ENCODE measurements at regions not wholly inside any gene's neighbourhood (a gene's known extent, or its start where the extent isn't known, plus 50 kb on each side); places are given as distances from the start of the nearest gene placed in this dataset.
A peak's percentile ranks its signal among the peaks of the same experiment; 100 is the strongest.

DNA sequence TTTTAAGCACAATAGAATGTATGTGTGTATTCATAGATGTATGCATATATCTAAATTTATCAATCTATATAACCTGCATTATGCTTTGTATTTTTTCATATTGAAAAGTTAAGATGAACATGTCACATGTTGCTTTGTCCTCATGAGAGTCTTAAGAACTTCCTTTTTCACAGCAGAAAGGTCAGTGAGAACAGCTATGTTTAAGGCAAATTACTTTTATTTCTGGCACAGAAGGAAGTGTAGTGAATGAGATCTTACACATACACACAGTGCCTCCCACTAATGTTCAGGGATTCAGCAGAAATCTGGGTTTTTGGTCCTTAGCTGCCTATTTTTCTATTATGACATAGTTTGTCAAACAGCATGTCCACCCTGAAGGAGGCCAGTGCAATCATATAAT, 134.8 kb downstream of the TMEM26 start:
- ATAC-seq (no peak), DNase-seq (no peak)

GRCh38 chr10:61317706-61318105, 135.5 kb downstream of the TMEM26 start:
- DNase-seq (no peak), ATAC-seq (no peak)

- DNase-seq, result no peak
- ATAC-seq, result no peak
These were observed 136.4 kb downstream of the TMEM26 start for GRCh38 chr10:61316676-61317265.

- no peak for DNase-seq
- ATAC-seq, result no peak
These were observed 138.9 kb downstream of the TMEM26 start for GRCh38 chr10:61314273-61314672.

DNA sequence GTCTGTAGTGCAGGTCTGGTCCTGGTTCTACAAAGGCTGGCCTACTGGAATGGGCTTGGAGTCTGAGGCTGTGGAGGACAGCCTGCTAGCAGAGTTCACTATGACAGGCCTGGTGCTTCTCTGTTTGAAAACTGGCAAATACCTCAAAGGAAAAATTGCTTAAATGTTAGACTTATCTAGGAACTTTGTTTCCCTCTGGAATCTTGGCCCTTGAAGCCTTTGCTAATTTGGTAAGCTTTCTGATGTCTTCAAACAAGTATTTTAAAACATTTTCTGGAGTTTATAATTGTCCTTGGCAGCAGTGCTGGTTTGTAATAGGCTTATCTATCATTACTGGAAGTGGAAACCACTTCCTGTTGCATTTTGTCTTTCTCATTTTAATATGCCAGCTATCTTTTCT, 139.7 kb downstream of the TMEM26 start:
- ATAC-seq (no peak), DNase-seq (no peak)

GRCh38 chr10:61304746-61305145, 148.4 kb downstream of the TMEM26 start:
- ATAC-seq (no peak), DNase-seq (no peak)

GRCh38 chr10:61302124-61302523, 151.1 kb downstream of the TMEM26 start:
- ATAC-seq (no peak), DNase-seq (no peak)

DNA sequence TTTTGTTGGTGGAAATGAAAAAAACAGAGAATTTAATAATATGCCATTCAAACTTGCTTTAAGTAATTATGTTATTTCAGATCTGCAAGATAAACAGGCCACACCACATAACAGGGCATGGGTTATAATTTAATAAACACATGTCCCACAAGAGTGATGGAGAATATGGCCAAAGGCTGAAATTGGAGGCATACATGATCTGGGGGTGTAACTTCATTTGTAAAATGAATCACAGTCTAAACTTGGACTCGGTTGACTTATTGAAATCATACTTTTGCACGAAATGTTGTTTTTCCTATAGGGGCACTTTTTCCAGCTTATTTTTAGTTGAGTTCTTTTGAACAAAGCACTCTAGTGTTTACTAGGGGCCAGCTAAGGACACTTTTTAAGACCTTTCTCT, 151.6 kb downstream of the TMEM26 start:
- DNase-seq (no peak), ATAC-seq (no peak)

DNA sequence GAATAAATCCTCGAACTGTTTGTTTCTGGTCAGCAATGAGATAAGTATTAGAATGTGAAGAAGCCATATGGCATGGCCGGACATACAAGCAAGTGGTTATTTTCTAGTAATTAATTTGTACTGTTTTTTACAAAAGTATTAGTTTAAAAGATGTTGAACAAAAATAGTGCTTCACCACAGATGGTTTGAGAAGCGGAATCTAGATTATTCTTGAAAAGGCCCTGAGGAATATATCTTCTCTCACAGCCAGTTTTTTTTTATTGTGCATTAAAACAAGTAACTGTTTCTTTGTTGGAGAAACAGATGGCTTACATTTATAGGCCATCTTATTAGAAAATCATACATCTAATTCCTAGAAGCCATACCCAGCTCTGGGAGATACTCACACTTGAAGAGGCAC, 153.3 kb downstream of the TMEM26 start:
- ATAC-seq (no peak), DNase-seq (no peak)

- ATAC-seq, result no peak
- no peak for DNase-seq
These were observed 154.0 kb downstream of the TMEM26 start for GRCh38 chr10:61299156-61299555.

DNA sequence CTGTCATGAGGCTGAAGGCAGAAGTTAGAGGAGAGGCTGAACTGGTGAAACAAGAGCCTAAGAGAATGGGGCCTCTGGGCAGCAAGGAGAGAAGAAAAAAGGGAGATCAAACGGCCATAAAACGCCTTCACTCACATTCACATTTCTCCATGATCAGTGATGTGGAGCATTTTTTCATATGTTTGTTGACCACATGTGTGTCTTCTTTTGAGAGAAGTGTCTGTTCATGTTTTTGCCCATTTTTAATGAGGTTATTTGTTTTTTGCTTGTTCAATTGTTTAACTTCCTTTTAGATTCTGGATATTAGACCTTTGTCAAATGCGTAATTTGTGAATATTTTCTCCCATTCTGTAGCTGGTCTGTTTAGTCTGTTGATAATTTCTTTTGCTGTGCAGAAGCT, 155.0 kb downstream of the TMEM26 start:
- ATAC-seq, result no peak
- DNase-seq, result no peak

DNA sequence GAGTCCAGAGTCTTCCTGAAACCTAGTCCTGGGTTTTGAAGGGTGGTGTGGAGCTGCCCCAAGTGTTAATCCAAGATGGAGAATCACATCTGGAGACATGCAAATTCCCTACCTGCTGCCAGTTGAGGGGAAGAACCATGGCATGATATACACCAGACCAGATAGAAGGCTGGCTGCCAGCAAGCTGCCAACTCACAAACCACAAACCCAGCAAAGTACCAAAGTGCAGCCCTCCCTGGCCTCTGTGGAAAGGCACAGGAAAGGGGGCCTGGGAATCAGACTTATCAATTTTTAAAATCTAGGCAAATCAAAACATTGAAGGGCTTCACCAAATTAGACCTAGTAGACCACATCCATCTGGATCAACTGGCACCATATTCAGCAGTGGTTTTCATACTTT, 157.0 kb downstream of the TMEM26 start:
- ATAC-seq, result no peak
- no peak for DNase-seq

DNA sequence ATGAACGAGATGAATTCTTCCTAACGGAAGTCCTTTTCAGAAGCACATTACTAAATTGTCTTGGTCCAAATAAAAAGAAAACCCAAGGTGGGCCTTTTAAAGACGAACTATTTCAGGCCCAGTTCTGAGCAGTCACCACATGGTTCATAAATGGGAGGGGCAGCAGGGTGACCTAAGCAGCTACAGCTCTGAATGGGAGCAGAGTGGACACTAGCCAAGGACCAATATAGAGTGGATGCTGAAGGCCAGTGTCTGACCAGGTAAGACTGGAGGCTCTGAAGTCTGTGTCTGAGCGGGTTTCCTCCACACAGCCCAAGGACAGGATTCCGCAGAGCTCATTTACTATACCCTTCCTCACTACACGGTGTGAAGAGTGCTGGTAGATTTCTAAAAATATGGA, 159.1 kb downstream of the TMEM26 start:
- no peak for DNase-seq
- no peak for ATAC-seq

- ATAC-seq, result no peak
- no peak for DNase-seq
These were observed 163.4 kb downstream of the TMEM26 start for GRCh38 chr10:61289813-61290212.

- ATAC-seq, result peak; percentile 80
- DNase-seq, result no peak
These were observed 166.5 kb downstream of the TMEM26 start for GRCh38 chr10:61286686-61287085.

GRCh38 chr10:61285749-61286148, 167.4 kb downstream of the TMEM26 start:
- ATAC-seq (no peak), DNase-seq (no peak)

DNA sequence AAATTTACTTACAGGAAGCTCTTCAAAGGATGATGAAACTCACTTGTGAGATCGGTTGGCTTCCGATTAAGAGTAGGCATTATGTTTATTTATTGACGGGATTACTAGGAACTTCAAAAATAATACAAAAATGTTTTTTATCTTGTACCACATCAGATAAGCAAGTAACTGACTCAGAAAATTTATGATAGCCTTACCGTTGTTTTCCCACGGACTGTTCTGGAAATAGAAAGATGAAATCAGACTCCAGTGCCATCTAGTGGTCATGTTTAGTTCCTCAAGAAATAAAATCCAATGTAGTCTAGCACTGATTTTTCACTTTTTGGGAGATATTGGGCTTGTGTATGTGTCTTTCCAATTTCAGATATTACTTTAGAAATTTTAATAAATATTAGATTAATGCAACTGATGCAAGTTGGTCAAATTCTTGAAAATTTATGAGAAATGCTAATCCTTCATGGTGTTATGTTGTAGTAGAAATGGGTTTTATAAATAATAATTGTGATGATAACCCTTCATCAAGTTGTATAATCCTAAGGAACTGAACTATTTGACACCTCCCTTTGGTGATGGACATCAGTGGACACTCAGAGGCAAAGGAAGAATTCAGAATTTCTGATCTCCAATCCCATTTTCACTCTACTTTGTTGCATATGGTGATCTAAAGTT, 168.8 kb downstream of the TMEM26 start:
- ATAC-seq (no peak), DNase-seq (no peak)

GRCh38 chr10:61283481-61284221, 169.5 kb downstream of the TMEM26 start:
- no peak for ATAC-seq
- DNase-seq, result no peak

DNA sequence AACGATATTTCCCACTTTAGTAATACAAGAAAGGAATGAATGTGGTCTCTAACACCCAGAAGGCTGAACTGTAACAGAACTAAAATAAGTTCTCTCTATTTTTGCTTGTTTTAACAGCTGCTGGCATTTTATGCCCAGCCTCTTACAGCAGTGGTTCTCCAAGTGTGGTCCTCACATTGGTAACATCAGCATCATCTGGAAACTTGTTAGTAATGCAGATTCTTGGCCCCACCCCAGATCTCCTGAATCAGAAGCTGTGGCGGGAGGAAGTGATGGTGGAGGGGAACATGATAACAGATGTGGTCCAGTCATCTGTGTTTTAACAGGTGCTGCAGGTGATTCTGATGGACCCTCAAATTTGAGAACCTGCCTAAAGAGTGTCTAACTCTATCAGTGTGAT, 170.1 kb downstream of the TMEM26 start:
- ATAC-seq, result no peak
- DNase-seq, result no peak

- DNase-seq, result no peak
- ATAC-seq, result no peak
These were observed 172.9 kb downstream of the TMEM26 start for GRCh38 chr10:61280303-61280702.

GRCh38 chr10:61279400-61279799, 173.8 kb downstream of the TMEM26 start:
- ATAC-seq (no peak), DNase-seq (no peak)

- ATAC-seq, result no peak
- DNase-seq, result no peak
These were observed 174.6 kb downstream of the TMEM26 start for GRCh38 chr10:61278556-61278955.

GRCh38 chr10:61272781-61273180, 180.4 kb downstream of the TMEM26 start:
- DNase-seq (no peak), ATAC-seq (no peak)
